Fibroblast of lung (primary cell): ENCODE measurements at regions not wholly inside any gene's neighbourhood (a gene's known extent, or its start where the extent isn't known, plus 50 kb on each side); places are given as distances from the start of the nearest gene placed in this dataset.

ENCODE experiments used
- DNase-seq, 2 donors: peaks; one replicate each; pipeline versions ENCODE4 v3.0.0 to v3.0.0-alpha.2; 2010; ENCODE audit warnings: low read depth in 2 of 2
- H2AFZ ChIP-seq: 2 replicates; pipeline ENCODE4 v1.5.1; 2012; ENCODE audit warnings: low read length, control low read depth, inconsistent platforms
- H3K27ac ChIP-seq: 2 replicates; pipeline ENCODE4 v1.5.1; 2011; ENCODE audit warnings: low read length, control low read depth; ENCODE audit not compliant: insufficient read depth
- H3K27me3 ChIP-seq: 2 replicates; pipeline ENCODE4 v1.5.1; 2011; ENCODE audit warnings: mild to moderate bottlenecking, low read length; ENCODE audit not compliant: control insufficient read depth, insufficient read depth
- H3K36me3 ChIP-seq: 2 replicates; pipeline ENCODE4 v1.5.1; 2011; ENCODE audit warnings: low read length; ENCODE audit not compliant: control insufficient read depth, insufficient read depth
- H3K4me1 ChIP-seq: 2 replicates; pipeline ENCODE4 v1.5.1; 2011; ENCODE audit warnings: low read length; ENCODE audit not compliant: control insufficient read depth, insufficient read depth; ENCODE audit errors: extremely low read depth
- H3K4me2 ChIP-seq: 2 replicates; pipeline ENCODE4 v1.5.1; 2011; ENCODE audit warnings: low read length, control low read depth; ENCODE audit not compliant: insufficient read depth; ENCODE audit errors: extremely low read depth
- H3K4me3 ChIP-seq, 4 experiments: fragments of 200-600 bp in 1 of 4; sonication (generic) in 1 of 4; replicated peaks in 1 of 4; 2 replicates each; pipeline ENCODE4 v1.5.1; 2011 to 2016; ENCODE audit warnings: low read length in 4 of 4, low read depth in 3 of 4, mild to moderate bottlenecking in 3 of 4, control low read depth in 2 of 4, inconsistent platforms in 1 of 4, mixed read lengths in 1 of 4; ENCODE audit not compliant: insufficient read depth in 1 of 4; ENCODE audit errors: control extremely low read depth in 1 of 4
- H3K79me2 ChIP-seq: 2 replicates; pipeline ENCODE4 v1.5.1; 2012; ENCODE audit warnings: mild to moderate bottlenecking, low read length, inconsistent platforms; ENCODE audit not compliant: control insufficient read depth, insufficient read depth
- H3K9ac ChIP-seq: 2 replicates; pipeline ENCODE4 v1.5.1; 2011; ENCODE audit warnings: mild to moderate bottlenecking, low read length, control low read depth; ENCODE audit not compliant: insufficient read depth
- H3K9me3 ChIP-seq: 2 replicates; pipeline ENCODE4 v1.5.1; 2012; ENCODE audit warnings: low read depth, low read length; ENCODE audit not compliant: control insufficient read depth, insufficient read depth
- H4K20me1 ChIP-seq: 2 replicates; pipeline ENCODE4 v1.5.1; 2011; ENCODE audit warnings: low read length; ENCODE audit not compliant: control insufficient read depth, insufficient read depth; ENCODE audit errors: extremely low read depth
- EZH2 ChIP-seq: IDR thresholded peaks from 2 replicates; pipeline ENCODE4 v1.5.1; 2012; ENCODE audit warnings: low read length, control low read depth, mild to moderate bottlenecking; ENCODE audit errors: missing control alignments
- TF ChIP-seq, protein P1 (sequence below), 2 donors: IDR thresholded peaks in 1 of 2; conservative IDR thresholded peaks in 1 of 2; 1 replicate in 1 of 2; 2 replicates in 1 of 2; pipeline ENCODE4 v1.5.1; 2011 to 2012; ENCODE audit warnings: low read length in 2 of 2, control low read depth in 1 of 2, inconsistent platforms in 1 of 2, low read depth in 1 of 2, mild to moderate bottlenecking in 1 of 2

DNA sequence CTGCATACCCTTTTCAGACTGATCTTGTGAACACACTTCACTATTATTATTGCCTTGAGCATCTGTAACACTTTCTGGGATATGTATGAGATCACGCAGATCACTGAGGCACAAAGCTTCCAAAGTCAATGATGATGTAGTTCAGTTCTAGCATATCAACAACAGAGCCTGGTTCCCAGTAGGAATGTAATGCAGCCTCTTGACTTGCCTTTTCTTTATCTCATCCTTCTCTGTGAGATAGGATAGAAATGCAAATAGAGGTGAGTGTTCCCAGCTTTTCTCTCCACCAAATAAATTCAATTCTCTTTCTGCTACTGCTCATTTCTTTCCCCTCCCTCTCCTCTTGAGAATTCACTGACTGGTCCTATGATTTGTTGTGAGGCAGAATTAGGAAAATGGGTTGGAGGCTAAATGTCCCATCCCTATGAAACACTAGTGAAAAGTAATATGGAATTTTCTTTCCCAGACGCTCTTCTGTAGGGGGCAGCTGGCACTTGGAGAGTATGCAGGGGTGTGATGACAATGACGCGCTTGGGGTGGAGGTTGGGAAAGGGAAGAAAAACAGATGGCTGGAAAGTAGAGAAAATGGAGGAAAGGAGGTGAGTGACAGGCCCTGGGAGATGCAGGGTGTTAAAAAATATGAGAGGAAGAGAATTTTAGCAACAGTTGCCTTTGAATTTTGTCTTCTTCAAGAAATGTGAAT lies 96.0 kb upstream of the TMTC1 start:
- TF ChIP-seq EZH2 = no peak
- TF ChIP-seq, protein P1, sequence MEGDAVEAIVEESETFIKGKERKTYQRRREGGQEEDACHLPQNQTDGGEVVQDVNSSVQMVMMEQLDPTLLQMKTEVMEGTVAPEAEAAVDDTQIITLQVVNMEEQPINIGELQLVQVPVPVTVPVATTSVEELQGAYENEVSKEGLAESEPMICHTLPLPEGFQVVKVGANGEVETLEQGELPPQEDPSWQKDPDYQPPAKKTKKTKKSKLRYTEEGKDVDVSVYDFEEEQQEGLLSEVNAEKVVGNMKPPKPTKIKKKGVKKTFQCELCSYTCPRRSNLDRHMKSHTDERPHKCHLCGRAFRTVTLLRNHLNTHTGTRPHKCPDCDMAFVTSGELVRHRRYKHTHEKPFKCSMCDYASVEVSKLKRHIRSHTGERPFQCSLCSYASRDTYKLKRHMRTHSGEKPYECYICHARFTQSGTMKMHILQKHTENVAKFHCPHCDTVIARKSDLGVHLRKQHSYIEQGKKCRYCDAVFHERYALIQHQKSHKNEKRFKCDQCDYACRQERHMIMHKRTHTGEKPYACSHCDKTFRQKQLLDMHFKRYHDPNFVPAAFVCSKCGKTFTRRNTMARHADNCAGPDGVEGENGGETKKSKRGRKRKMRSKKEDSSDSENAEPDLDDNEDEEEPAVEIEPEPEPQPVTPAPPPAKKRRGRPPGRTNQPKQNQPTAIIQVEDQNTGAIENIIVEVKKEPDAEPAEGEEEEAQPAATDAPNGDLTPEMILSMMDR (conservative IDR thresholded peaks at IDR 0.05 in 1 of 2, IDR thresholded peaks at IDR 0.05 in 1 of 2; ENCODE audit: low read depth in 1 of 2, low read length in 2 of 2) = no peak
- no peak overlapping the region for H3K9ac ChIP-seq
- no peak overlapping the region for H2AFZ ChIP-seq

DNA sequence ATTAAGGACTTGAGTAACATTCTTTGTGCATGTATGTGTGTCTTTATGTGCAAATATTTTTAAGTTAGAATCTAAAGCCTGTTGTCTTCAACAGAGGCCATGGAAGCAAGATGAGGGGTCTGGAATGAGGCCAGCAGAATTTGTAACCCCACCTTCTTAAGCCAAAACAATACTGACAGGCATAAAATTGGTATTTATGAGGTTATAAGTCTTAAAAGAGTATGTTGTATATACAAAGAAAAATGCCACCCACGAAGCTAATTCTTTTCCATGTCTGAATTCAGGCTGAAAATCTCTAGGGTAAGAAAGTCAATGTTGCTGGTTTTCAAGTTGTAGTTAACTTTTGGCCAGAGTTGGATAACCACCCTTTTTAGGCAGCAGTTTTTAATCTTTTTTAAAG lies 86.2 kb upstream of the TMTC1 start:
- H3K79me2 ChIP-seq = no peaks in the 10 kb centered on the region
- H3K36me3 ChIP-seq = no peaks in the 10 kb centered on the region
- peak; percentile 1 to 8 for DNase-seq

More for the DNA sequence above, 96.0 kb upstream of the TMTC1 start:
- no peaks in the 10 kb centered on the region for H4K20me1 ChIP-seq
- H3K9me3 ChIP-seq = no peaks in the 10 kb centered on the region
- H3K27ac ChIP-seq = no peak overlapping the region
- no peaks in the 10 kb centered on the region for H3K79me2 ChIP-seq
- no peak overlapping the region for H3K4me2 ChIP-seq
- H3K4me1 ChIP-seq = no peaks in the 10 kb centered on the region
- H3K27me3 ChIP-seq = no peaks in the 10 kb centered on the region
- no peaks in the 10 kb centered on the region for H3K36me3 ChIP-seq
- H3K4me3 ChIP-seq = no peak overlapping the region
- DNase-seq = no peak

DNA sequence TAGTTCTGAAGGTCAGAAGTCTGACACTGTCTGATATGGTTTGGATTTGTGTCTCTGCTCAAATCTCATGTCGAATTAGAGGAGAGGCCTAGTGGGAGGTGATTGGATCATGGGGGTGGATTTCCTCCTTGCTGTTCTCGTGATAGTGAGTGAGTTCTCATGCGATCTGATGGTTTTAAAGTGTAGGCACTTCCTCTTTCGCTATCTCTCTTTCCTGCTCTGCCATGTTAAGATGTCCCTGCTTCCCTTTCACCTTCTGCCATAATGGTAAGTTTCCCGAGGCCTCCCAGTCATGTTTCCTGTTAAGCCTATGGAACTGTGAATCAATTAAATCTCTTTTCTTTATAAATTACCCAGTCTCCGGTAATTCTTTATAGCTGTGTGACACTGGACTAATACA lies 84.1 kb upstream of the TMTC1 start:
- no peak overlapping the region for H2AFZ ChIP-seq
- no peak for TF ChIP-seq EZH2
- TF ChIP-seq, protein P1 (conservative IDR thresholded peaks at IDR 0.05 in 1 of 2, IDR thresholded peaks at IDR 0.05 in 1 of 2; ENCODE audit: low read depth in 1 of 2, low read length in 2 of 2) = no peak
- DNase-seq = no peak
- H3K4me2 ChIP-seq = no peak overlapping the region
- H3K9ac ChIP-seq = no peak overlapping the region
- H3K4me3 ChIP-seq = no peak overlapping the region
- H3K9me3 ChIP-seq = no peaks in the 10 kb centered on the region
- no peaks in the 10 kb centered on the region for H3K4me1 ChIP-seq
- no peaks in the 10 kb centered on the region for H3K36me3 ChIP-seq
- no peaks in the 10 kb centered on the region for H4K20me1 ChIP-seq
- no peak overlapping the region for H3K27ac ChIP-seq
- no peaks in the 10 kb centered on the region for H3K27me3 ChIP-seq
- no peaks in the 10 kb centered on the region for H3K79me2 ChIP-seq

More for the DNA sequence above, 86.2 kb upstream of the TMTC1 start:
- Histone ChIP-seq H3K9me3 (no peaks in the 10 kb centered on the region), H2AFZ (no peak overlapping the region), H3K27me3 (no peaks in the 10 kb centered on the region), H3K4me2 (no peak overlapping the region), H3K4me1 (no peaks in the 10 kb centered on the region), H3K27ac (no peak overlapping the region), H3K9ac (no peak overlapping the region), H3K4me3 (no peak overlapping the region), H4K20me1 (no peaks in the 10 kb centered on the region)
- TF ChIP-seq, protein P1 (conservative IDR thresholded peaks at IDR 0.05 in 1 of 2, IDR thresholded peaks at IDR 0.05 in 1 of 2; ENCODE audit: low read depth in 1 of 2, low read length in 2 of 2) = no peak
- no peak for TF ChIP-seq EZH2
